ENCODE measurements at regions not wholly inside any gene's neighbourhood (a gene's known extent, or its start where the extent isn't known, plus 50 kb on each side); places are given as distances from the start of the nearest gene placed in this dataset.

GRCh38 chr4:31983246-31983645 lies 1263.1 kb downstream of the PCDH7 start:
- TF ChIP-seq POLR2A (IDR thresholded peaks at IDR 0.05; ENCODE audit: low read length) (no peak), GATA1 (IDR thresholded peaks at IDR 0.05; ENCODE audit: low read depth, low read length) (no peak)
